Adrenal gland (tissue), 9 donors: ENCODE measurements at regions not wholly inside any gene's neighbourhood (a gene's known extent, or its start where the extent isn't known, plus 50 kb on each side); places are given as distances from the start of the nearest gene placed in this dataset.
A peak's percentile ranks its signal among the peaks of the same experiment; 100 is the strongest.

Source experiments
- DNase-seq, 7 donors: peaks; one replicate each; pipeline ENCODE4 v3.0.0-alpha.2; 2019 to 2020
- H3K27ac ChIP-seq, 5 donors: fragments of 200-600 bp; sonication (generic) in 4 of 5; 1 replicate in 3 of 5; 2 replicates in 2 of 5; pipeline versions ENCODE4 v1.5.1 to v1.8.0; 2016 to 2020; ENCODE audit warnings: mild to moderate bottlenecking in 1 of 5
- H3K27me3 ChIP-seq: fragments of 200-600 bp; 2 replicates; pipeline ENCODE4 v1.8.0; 2021
- H3K36me3 ChIP-seq, 2 donors: fragments of 200-600 bp; replicated peaks in 1 of 2; 1 replicate in 1 of 2; 2 replicates in 1 of 2; pipeline versions ENCODE4 v1.5.1 to v1.8.0; 2018 to 2022
- H3K4me1 ChIP-seq, 2 donors: fragments of 200-600 bp; replicated peaks in 1 of 2; 1 replicate in 1 of 2; 2 replicates in 1 of 2; pipeline versions ENCODE4 v1.5.1 to v1.8.0; 2018 to 2021
- H3K4me3 ChIP-seq, 4 donors: fragments of 200-600 bp; sonication (generic) in 3 of 4; one replicate each; pipeline ENCODE4 v1.5.1; 2016 to 2018
- H3K9me3 ChIP-seq, 3 donors: fragments of 200-600 bp; sonication (generic) in 1 of 3; replicated peaks in 1 of 3; 1 replicate in 2 of 3; 2 replicates in 1 of 3; pipeline versions ENCODE4 v1.5.1 to v1.8.0; 2016 to 2021
- CTCF ChIP-seq, 6 experiments: fragments of 450-650 bp in 4 of 6; fragments of 200-600 bp in 2 of 6; sonication (generic) in 1 of 6; IDR thresholded peaks; 1 replicate in 5 of 6; 2 replicates in 1 of 6; pipeline versions ENCODE4 v1.5.1 to v1.8.0; 2016 to 2021; ENCODE audit warnings: antibody characterized with exemption in 6 of 6, mild to moderate bottlenecking in 2 of 6, moderate library complexity in 1 of 6
- POLR2A ChIP-seq, 2 donors: fragments of 450-650 bp; IDR thresholded peaks; one replicate each; pipeline ENCODE4 v1.6.1; 2017; ENCODE audit warnings: antibody characterized with exemption in 2 of 2, mild to moderate bottlenecking in 2 of 2, moderate library complexity in 1 of 2
- WGBS, 4 donors: extraction: QIAGEN DNeasy Blood & Tissue Kit in 2 of 4; methylation state at CpG; one replicate each; pipeline versions ENCODE4 v1.1.5 to v1.1.7; 2013 to 2017; 5-methylcytosine and 5-hydroxymethylcytosine counted together
- intact Hi-C, 2 donors: fragments of 100-400 bp; cut with DNase I; formaldehyde crosslinking; loops; one replicate each; pipeline versions ENCODE4 v1.14.1 to v1.15.0; 2022 to 2023
- donor health status: healthy with polysubstance abuse.
- donor health status: Bipolar disorder and iron deficiency.
- donor health status: DM: yes; HTN: yes; CAD: no.
- donor health status: DM: no; HTN: no; CAD: no.
- donor health status: DM: no; HTN: no; CAD: no.

DNA sequence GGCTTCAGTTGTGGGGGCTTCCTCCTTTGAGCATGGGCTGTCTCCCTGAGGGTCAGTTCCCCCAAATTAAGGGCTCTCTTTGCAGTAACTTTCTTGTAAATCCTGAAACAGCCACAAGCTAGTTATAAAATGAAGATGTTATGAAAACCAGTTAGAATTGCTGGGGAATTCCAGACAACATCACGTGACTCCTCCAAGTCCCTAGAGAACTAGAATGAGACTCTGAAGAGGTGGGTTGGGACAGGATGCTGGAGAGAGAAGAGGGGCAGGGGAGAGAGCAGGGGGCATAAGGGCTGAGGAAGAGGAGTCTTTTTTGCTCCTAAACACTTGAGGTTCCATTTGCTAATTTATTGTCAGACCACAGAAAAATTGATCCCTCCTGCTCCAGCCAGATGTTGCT, 380.3 kb downstream of the DHX35 start:
- Histone ChIP-seq H3K9me3 (no peaks in the 10 kb centered on the region), H3K4me1 (peaks cover 0 to 6% of the 10 kb centered on the region in 2 donors), H3K27ac (no peak overlapping the region), H3K27me3 (no peaks in the 10 kb centered on the region), H3K36me3 (no peaks in the 10 kb centered on the region), H3K4me3 (no peak overlapping the region)
- 54 to 92% (median 67%) methylated on average over 1 of the region's 1 CpG for WGBS, 4 donors
- intact Hi-C loops: no loop called here
- no peak for DNase-seq
- TF ChIP-seq POLR2A (IDR thresholded peaks at IDR 0.05) (no peak), CTCF (IDR thresholded peaks at IDR 0.05) (no peak)

- intact Hi-C loops: no loop called here
- H3K27me3 ChIP-seq: no peaks in the 10 kb centered on the region
- DNase-seq: peak in 3 of 7 donors; percentile 23 to 26 (median 25)
- peaks cover 0 to 6% of the 10 kb centered on the region in 2 donors for H3K4me1 ChIP-seq
- H3K9me3 ChIP-seq: no peaks in the 10 kb centered on the region
- WGBS, 4 donors: 65 to 76% (median 70%) methylated on average over 6 of the region's 6 CpGs
- H3K27ac ChIP-seq: peak overlapping the region in 1 of 5 donors; percentile 35
- H3K36me3 ChIP-seq: no peaks in the 10 kb centered on the region
- no peak overlapping the region for H3K4me3 ChIP-seq
- TF ChIP-seq POLR2A (IDR thresholded peaks at IDR 0.05) (no peak), CTCF (IDR thresholded peaks at IDR 0.05) (no peak)
Observed at GRCh38 chr20:39338469-39339376, 376.6 kb downstream of the DHX35 start.

DNA sequence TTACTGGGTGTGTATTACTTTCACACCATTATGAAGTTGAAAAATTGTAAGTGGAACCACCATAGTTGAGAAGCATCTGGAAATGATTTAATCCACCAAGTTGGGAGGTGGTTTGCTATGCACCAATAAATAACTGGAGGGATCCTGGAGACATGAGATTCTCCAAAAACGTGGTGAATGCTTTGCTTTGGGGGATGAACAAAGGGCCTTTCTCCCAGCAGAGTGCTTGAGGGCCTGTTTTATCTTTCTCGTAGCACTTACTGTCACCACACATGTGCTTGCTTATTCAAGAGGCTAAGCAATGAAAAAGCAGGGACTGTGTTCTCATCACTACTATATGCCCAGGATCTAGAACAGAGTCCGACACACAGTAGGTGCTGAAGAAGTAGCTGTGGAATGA, 371.1 kb downstream of the DHX35 start:
- TF ChIP-seq CTCF (IDR thresholded peaks at IDR 0.05) (no peak), POLR2A (IDR thresholded peaks at IDR 0.05) (no peak)
- Histone ChIP-seq H3K9me3 (no peaks in the 10 kb centered on the region), H3K27me3 (no peaks in the 10 kb centered on the region), H3K4me1 (no peaks in the 10 kb centered on the region), H3K27ac (no peak overlapping the region), H3K4me3 (no peak overlapping the region), H3K36me3 (no peaks in the 10 kb centered on the region)
- DNase-seq: no peak
- WGBS, 4 donors: 63 to 83% (median 74%) methylated on average over 3 of the region's 3 CpGs
- intact Hi-C loops: no loop called here

DNA sequence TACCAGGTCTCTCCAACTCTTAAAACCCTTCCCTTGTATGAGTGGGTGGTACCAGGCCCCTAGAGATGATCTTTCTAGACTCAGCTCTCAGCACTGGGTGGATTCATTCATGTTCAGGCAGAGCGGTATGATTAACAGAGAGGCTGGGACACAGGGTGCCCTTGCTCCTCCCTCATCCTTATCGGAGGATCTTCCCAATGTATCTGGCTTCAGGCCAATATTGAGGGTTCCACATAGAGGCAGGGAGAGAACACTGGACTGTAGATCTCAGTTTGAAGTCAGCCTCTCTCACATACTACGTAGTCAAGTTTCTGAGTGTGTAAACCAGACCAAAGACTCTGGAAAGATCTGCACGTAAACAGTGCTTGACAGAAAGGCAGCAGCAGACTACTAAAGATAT, 366.2 kb downstream of the DHX35 start:
- Histone ChIP-seq H3K4me1 (no peaks in the 10 kb centered on the region), H3K27me3 (no peaks in the 10 kb centered on the region), H3K27ac (no peak overlapping the region), H3K9me3 (no peaks in the 10 kb centered on the region), H3K4me3 (no peak overlapping the region), H3K36me3 (no peaks in the 10 kb centered on the region)
- no peak for DNase-seq
- WGBS, 4 donors: 59 to 69% (median 66%) methylated on average over 4 of the region's 4 CpGs
- no peak for TF ChIP-seq POLR2A (IDR thresholded peaks at IDR 0.05)
- TF ChIP-seq CTCF (IDR thresholded peaks at IDR 0.05): no peak
- intact Hi-C loops: no loop called here
